BLaER1 treated with 17β-estradiol and CSF1 and Interleukin-3, amounts not matched to agents 10 nM and 100 nM (cell line): ENCODE measurements at regions not wholly inside any gene's neighbourhood (a gene's known extent, or its start where the extent isn't known, plus 50 kb on each side); places are given as distances from the start of the nearest gene placed in this dataset.

Experiments used
- H3K27ac ChIP-seq, 11 experiments: shearing (Covaris generic); formaldehyde crosslinking; 2 replicates each; pipeline ENCODE4 v1.8.1; 2022
- H3K27me3 ChIP-seq, 11 experiments: shearing (Covaris generic); formaldehyde crosslinking; 2 replicates each; pipeline ENCODE4 v1.8.1; 2022
- H3K36me3 ChIP-seq, 11 experiments: shearing (Covaris generic); formaldehyde crosslinking; 2 replicates each; pipeline ENCODE4 v1.8.1; 2022
- H3K4me1 ChIP-seq, 10 experiments: shearing (Covaris generic); formaldehyde crosslinking; 2 replicates each; pipeline ENCODE4 v1.8.1; 2022
- H3K4me2 ChIP-seq, 11 experiments: shearing (Covaris generic); formaldehyde crosslinking; 2 replicates each; pipeline ENCODE4 v1.8.1; 2022
- H3K4me3 ChIP-seq, 10 experiments: shearing (Covaris generic); formaldehyde crosslinking; 2 replicates each; pipeline ENCODE4 v1.8.1; 2022
- H3K9ac ChIP-seq, 11 experiments: shearing (Covaris generic); formaldehyde crosslinking; 2 replicates each; pipeline ENCODE4 v1.8.1; 2022
- H3K9me3 ChIP-seq, 11 experiments: shearing (Covaris generic); formaldehyde crosslinking; replicated peaks in 1 of 11; 2 replicates each; pipeline ENCODE4 v1.8.1; 2022
- H4K20me1 ChIP-seq, 11 experiments: shearing (Covaris generic); formaldehyde crosslinking; 2 replicates each; pipeline ENCODE4 v1.8.1; 2022
- Cebpa-rat ChIP-seq, 11 experiments: shearing (Covaris generic); IDR thresholded peaks; 2 replicates each; pipeline ENCODE4 v1.8.1; 2022

DNA sequence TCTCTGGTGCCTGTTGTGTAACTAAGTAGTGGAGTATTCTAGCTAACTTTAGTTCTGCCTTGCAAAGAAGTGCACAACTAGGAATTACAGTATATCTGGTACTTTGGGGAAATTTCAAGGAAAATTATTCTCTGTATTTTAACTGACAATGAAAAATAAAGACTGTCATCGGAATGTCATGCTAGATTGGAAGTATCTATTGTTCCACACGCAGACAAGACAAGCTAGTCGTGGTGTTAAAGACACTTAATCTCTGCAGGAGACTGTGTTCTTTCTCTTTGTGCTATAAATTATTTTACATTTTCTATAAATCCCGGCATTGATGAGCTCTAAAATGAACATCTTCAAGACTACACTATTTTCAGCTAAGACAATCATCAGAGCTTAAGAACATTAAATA, 1068.8 kb upstream of the ADGRL4 start:
- no peaks in the 10 kb centered on the region for H3K9me3 ChIP-seq
- no peaks in the 10 kb centered on the region for H3K36me3 ChIP-seq
- H3K27me3 ChIP-seq, result no peaks in the 10 kb centered on the region
- no peak overlapping the region for H3K4me2 ChIP-seq
- no peaks in the 10 kb centered on the region for H4K20me1 ChIP-seq
- H3K4me1 ChIP-seq, result no peaks in the 10 kb centered on the region
- no peak overlapping the region for H3K9ac ChIP-seq
- H3K4me3 ChIP-seq, result no peak overlapping the region
- H3K27ac ChIP-seq, result no peak overlapping the region
- no peak for TF ChIP-seq Cebpa-rat (IDR thresholded peaks at IDR 0.05)

DNA sequence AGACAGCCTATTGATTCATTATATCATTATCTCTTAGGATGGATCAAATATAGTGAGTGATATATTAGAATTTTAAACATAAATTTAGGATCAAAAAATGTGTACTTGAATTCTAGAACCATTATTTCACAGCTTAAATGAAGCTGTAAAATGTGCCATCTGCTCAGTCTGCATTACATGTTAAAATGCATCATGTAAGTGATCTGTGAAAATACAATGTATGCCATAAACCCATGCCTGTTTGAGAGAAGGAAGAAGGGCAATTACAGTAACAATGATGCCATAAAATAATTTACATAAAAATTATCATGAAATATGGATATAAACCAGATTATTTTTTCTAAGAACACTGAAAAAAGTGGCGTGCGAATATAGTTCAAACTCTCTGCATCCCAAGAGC, 1066.0 kb upstream of the ADGRL4 start:
- H3K4me3 ChIP-seq, result no peak overlapping the region
- no peaks in the 10 kb centered on the region for H3K27me3 ChIP-seq
- H3K36me3 ChIP-seq, result no peaks in the 10 kb centered on the region
- no peak for TF ChIP-seq Cebpa-rat (IDR thresholded peaks at IDR 0.05)
- no peaks in the 10 kb centered on the region for H4K20me1 ChIP-seq
- H3K27ac ChIP-seq, result no peak overlapping the region
- no peak overlapping the region for H3K9ac ChIP-seq
- no peaks in the 10 kb centered on the region for H3K9me3 ChIP-seq
- no peak overlapping the region for H3K4me2 ChIP-seq
- H3K4me1 ChIP-seq, result no peaks in the 10 kb centered on the region

DNA sequence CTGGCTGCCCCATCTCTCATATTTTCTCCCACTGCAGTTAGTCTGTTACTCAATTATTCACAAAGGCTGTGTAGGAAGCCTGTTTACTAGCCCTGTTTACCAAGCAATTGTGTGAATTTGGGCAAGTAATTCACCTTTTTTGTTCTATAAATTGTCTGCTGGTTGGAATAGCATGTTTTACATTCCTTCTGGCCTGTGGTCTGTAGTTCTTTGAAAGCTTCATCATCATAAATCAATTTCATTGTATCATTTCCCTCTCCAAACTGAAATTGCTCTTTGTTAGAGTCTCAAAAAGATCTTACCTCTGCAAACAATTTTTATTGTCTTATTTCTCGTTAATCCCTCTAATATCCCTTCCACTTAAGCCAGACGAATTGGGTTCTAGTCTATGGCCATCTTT, 1059.5 kb upstream of the ADGRL4 start:
- Histone ChIP-seq H3K27ac (no peak overlapping the region), H3K36me3 (no peaks in the 10 kb centered on the region), H4K20me1 (no peaks in the 10 kb centered on the region), H3K4me3 (no peak overlapping the region), H3K4me2 (no peak overlapping the region), H3K4me1 (no peaks in the 10 kb centered on the region), H3K9me3 (no peaks in the 10 kb centered on the region), H3K9ac (no peak overlapping the region), H3K27me3 (no peaks in the 10 kb centered on the region)
- no peak for TF ChIP-seq Cebpa-rat (IDR thresholded peaks at IDR 0.05)

DNA sequence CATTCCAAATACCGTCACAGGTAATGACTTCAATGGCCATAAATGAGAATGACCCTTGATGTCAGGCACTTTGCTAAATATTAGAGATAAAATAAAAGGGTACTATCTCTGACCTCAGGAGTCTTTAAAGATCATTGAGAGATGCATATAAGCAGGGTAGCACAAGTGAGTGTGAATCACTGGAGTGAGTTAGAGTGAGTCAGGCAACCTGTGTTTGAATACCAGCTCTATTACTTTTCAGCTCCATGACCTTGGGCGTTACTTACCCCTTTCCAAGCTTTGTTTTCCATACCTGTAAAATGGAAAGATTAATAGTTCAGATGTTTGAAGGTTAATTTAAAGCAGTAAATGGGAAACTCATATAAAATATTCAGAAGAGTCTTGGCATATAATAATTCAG, 1058.0 kb upstream of the ADGRL4 start:
- TF ChIP-seq Cebpa-rat (IDR thresholded peaks at IDR 0.05), result no peak
- no peaks in the 10 kb centered on the region for H3K27me3 ChIP-seq
- H3K4me3 ChIP-seq, result no peak overlapping the region
- no peak overlapping the region for H3K9ac ChIP-seq
- no peak overlapping the region for H3K4me2 ChIP-seq
- H4K20me1 ChIP-seq, result no peaks in the 10 kb centered on the region
- no peaks in the 10 kb centered on the region for H3K36me3 ChIP-seq
- H3K4me1 ChIP-seq, result 0 out of 20 replicates have a peak, but pooled peaks cover 0 to 4% (median 0%) of the 10 kb centered on the region in 10 experiments
- H3K27ac ChIP-seq, result no peak overlapping the region
- no peaks in the 10 kb centered on the region for H3K9me3 ChIP-seq

DNA sequence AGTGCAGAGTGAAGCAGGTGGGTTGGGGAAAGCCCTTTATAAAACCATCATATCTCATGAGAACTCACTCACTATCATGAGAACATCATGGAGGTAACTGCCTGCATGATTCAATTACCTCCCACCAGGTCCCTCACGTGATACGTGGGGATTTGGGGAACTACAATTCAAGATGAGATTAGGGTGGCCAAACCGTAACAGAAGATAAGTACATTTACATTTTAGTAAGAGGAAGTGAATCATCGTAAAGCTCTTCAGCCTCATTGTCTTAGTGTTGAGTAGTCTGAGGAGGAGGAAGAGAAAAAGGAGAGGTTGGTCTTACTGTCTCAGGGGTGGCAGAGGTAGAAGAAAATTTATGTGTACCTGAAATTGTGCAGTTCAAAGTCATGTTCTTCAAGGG, 1053.4 kb upstream of the ADGRL4 start:
- Histone ChIP-seq H3K4me1 (0 out of 20 replicates have a peak, but pooled peaks cover 0 to 4% (median 0%) of the 10 kb centered on the region in 10 experiments), H3K9me3 (no peaks in the 10 kb centered on the region), H3K27ac (no peak overlapping the region), H3K9ac (no peak overlapping the region), H3K36me3 (no peaks in the 10 kb centered on the region), H3K27me3 (no peaks in the 10 kb centered on the region), H3K4me3 (no peak overlapping the region), H4K20me1 (no peaks in the 10 kb centered on the region), H3K4me2 (no peak overlapping the region)
- no peak for TF ChIP-seq Cebpa-rat (IDR thresholded peaks at IDR 0.05)

DNA sequence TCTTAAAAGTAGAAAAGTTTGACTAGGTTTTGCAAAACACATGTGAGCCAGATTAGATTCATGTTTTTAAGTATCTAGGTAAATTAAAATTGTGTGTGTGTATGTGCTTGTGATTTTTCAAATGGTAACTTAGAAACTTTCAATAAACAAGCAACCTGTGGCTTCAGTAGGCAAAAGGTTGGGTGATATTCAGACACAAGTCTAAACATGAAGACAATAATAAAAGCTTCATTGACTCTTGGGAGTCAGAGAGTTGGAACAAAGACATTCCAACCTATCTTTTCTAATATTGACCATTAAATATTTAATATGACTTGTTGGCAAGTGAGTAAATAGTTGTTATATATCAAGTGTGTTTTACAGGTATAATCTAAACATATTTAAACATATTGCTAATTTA, 1049.6 kb upstream of the ADGRL4 start:
- H3K4me3 ChIP-seq, result no peak overlapping the region
- no peaks in the 10 kb centered on the region for H3K27me3 ChIP-seq
- TF ChIP-seq Cebpa-rat (IDR thresholded peaks at IDR 0.05), result no peak
- no peak overlapping the region for H3K4me2 ChIP-seq
- H3K9me3 ChIP-seq, result peaks cover 0 to 16% (median 5%) of the 10 kb centered on the region in 11 experiments; a peak in 11 of 22 replicates
- H3K27ac ChIP-seq, result no peak overlapping the region
- H3K4me1 ChIP-seq, result 0 out of 20 replicates have a peak, but pooled peaks cover 0 to 4% (median 0%) of the 10 kb centered on the region in 10 experiments
- no peaks in the 10 kb centered on the region for H4K20me1 ChIP-seq
- H3K36me3 ChIP-seq, result no peaks in the 10 kb centered on the region
- no peak overlapping the region for H3K9ac ChIP-seq

DNA sequence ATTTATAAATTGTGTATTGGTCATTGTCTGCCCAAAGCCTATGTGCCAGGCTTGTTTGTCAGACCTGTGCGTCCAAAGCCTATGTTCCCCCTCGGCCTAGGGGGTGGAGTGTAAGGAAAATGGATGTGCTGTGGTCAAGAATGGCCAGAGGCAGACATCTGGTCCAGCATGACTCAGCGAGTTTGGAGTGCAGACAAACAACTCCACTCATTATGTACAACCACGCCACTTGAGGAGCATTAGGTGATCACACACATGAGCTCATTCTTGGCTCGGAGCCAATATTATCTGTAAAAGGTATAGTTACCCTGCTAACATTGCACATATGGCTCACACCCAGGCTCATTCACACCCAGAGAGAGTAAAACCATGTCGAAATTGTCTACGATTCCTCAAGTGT, 1047.6 kb upstream of the ADGRL4 start:
- H3K4me3 ChIP-seq, result no peak overlapping the region
- H4K20me1 ChIP-seq, result no peaks in the 10 kb centered on the region
- no peak overlapping the region for H3K4me2 ChIP-seq
- no peaks in the 10 kb centered on the region for H3K27me3 ChIP-seq
- H3K9me3 ChIP-seq, result peaks cover 0 to 20% (median 10%) of the 10 kb centered on the region in 11 experiments; a peak in 12 of 22 replicates
- no peaks in the 10 kb centered on the region for H3K4me1 ChIP-seq
- no peak for TF ChIP-seq Cebpa-rat (IDR thresholded peaks at IDR 0.05)
- H3K9ac ChIP-seq, result no peak overlapping the region
- H3K36me3 ChIP-seq, result no peaks in the 10 kb centered on the region
- no peak overlapping the region for H3K27ac ChIP-seq

DNA sequence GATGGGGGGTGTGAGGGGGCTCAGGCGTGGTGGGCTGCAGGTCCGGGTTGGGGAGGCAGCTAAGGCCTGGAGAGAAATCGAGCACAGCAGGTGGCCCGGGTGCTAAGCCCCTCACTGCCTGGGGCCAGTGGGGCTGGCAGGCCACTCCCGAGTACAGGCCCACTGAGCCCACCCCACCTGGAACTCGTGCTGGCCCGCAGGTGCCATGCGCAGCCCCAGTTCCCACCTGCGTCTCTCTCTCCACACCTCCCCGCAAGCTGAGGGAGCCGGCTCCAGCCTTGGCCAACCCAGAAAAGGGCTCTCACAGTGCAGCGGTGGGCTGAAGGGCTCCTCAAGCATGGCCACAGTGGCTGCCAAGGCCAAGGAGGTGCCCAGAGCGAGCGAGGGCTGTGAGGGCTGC, 1047.1 kb upstream of the ADGRL4 start:
- Histone ChIP-seq H3K36me3 (no peaks in the 10 kb centered on the region), H3K27ac (no peak overlapping the region), H3K4me3 (no peak overlapping the region), H3K4me2 (no peak overlapping the region), H3K27me3 (no peaks in the 10 kb centered on the region), H3K4me1 (no peaks in the 10 kb centered on the region), H4K20me1 (no peaks in the 10 kb centered on the region), H3K9me3 (peaks cover 0 to 20% (median 10%) of the 10 kb centered on the region in 11 experiments; a peak in 12 of 22 replicates), H3K9ac (no peak overlapping the region)
- no peak for TF ChIP-seq Cebpa-rat (IDR thresholded peaks at IDR 0.05)

DNA sequence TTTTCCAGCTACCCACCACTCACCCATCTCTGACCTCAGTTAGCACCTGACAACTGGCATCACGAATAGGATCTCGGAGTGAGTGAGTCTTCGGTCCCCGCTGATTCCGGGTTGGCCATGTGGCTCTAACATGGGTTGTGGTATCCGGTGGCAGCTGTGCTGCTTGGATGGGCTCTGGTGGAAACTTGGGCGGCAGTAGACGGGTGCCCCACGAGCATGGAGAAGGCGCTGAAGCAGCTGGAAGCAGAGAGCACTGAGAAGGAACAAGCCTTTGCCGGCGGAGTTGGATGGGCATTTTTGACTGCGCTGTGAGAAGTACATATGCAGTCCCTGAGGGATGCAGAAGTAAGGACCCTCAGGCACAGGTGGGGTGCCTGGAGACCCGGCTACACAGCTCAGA, 1044.0 kb upstream of the ADGRL4 start:
- no peak for TF ChIP-seq Cebpa-rat (IDR thresholded peaks at IDR 0.05)
- Histone ChIP-seq H3K9me3 (peaks cover 0 to 20% (median 10%) of the 10 kb centered on the region in 11 experiments; a peak in 12 of 22 replicates), H4K20me1 (no peaks in the 10 kb centered on the region)

DNA sequence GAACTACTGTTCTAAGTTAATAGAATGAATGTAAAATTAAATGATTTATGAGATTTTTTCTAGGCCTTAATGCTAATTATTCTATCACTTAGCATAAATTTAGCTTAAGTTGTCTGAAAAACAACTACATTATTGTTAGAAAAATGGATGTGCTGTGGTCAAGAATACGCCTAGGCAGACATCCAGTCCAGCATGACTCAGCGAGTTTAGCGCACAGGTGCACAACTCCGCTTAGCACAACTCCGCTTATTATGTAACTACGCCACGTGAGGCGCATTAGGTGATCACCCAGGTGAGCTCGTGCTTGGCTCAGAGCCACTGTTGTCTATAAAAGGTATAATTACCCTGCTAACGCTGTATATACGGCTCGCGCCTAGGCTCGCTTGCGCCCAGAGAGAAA, 1043.6 kb upstream of the ADGRL4 start:
- Histone ChIP-seq H3K9me3 (peaks cover 0 to 20% (median 10%) of the 10 kb centered on the region in 11 experiments; a peak in 12 of 22 replicates), H4K20me1 (no peaks in the 10 kb centered on the region), H3K4me3 (no peak overlapping the region), H3K36me3 (no peaks in the 10 kb centered on the region), H3K4me2 (no peak overlapping the region), H3K27ac (no peak overlapping the region), H3K4me1 (no peaks in the 10 kb centered on the region), H3K9ac (no peak overlapping the region), H3K27me3 (no peaks in the 10 kb centered on the region)
- TF ChIP-seq Cebpa-rat (IDR thresholded peaks at IDR 0.05), result no peak

More for the DNA sequence above, 1044.0 kb upstream of the ADGRL4 start:
- Histone ChIP-seq H3K9ac (no peak overlapping the region), H3K4me2 (no peak overlapping the region), H3K27ac (no peak overlapping the region), H3K4me3 (no peak overlapping the region), H3K27me3 (no peaks in the 10 kb centered on the region), H3K4me1 (no peaks in the 10 kb centered on the region), H3K36me3 (no peaks in the 10 kb centered on the region)
